Hypothalamus (tissue), 51 donors: ENCODE measurements at regions not wholly inside any gene's neighbourhood (a gene's known extent, or its start where the extent isn't known, plus 50 kb on each side); places are given as distances from the start of the nearest gene placed in this dataset.
"Not testable (repeated sequence)": the region's sequence is repeated elsewhere in the genome, so short reads cannot be mapped to it uniquely, and the experiment has no call there.

Experiments
- DNase-seq, 51 donors: peaks; one replicate each; lab custom pipeline; 2025; lab: John Stamatoyannopoulos, UW

GRCh38 chr11:92588393-92588792, 363.8 kb downstream of the FAT3 start:
- no peak for DNase-seq

GRCh38 chr11:92589512-92589911, 364.9 kb downstream of the FAT3 start:
- no peak for DNase-seq

- no peak for DNase-seq
These were observed 366.9 kb downstream of the FAT3 start for GRCh38 chr11:92591521-92591920.

- no peak for DNase-seq
These were observed 369.6 kb downstream of the FAT3 start for GRCh38 chr11:92594251-92594650.

- DNase-seq: peak in 8 of 51 donors; percentile 4 to 31 (median 17)
These were observed 370.4 kb downstream of the FAT3 start for GRCh38 chr11:92595052-92595451.

- DNase-seq: no peak
These were observed 372.1 kb downstream of the FAT3 start for GRCh38 chr11:92596596-92597317.

GRCh38 chr11:92601048-92601447, 368.4 kb upstream of the MTNR1B start:
- DNase-seq: no peak

- peak in 3 of 51 donors; percentile 6 to 9 (median 7) for DNase-seq
These were observed 363.8 kb upstream of the MTNR1B start for GRCh38 chr11:92605667-92606066.

GRCh38 chr11:92607969-92608722, 361.3 kb upstream of the MTNR1B start:
- no peak for DNase-seq

- no peak for DNase-seq
These were observed 358.3 kb upstream of the MTNR1B start for GRCh38 chr11:92611157-92611556.

- not testable (repeated sequence) for DNase-seq
These were observed 351.4 kb upstream of the MTNR1B start for GRCh38 chr11:92618020-92618419.

- DNase-seq: no peak
These were observed 346.4 kb upstream of the MTNR1B start for GRCh38 chr11:92623055-92623454.

GRCh38 chr11:92625894-92626293, 343.6 kb upstream of the MTNR1B start:
- DNase-seq: no peak

- DNase-seq: no peak
These were observed 342.8 kb upstream of the MTNR1B start for GRCh38 chr11:92626624-92627023.

- DNase-seq: no peak
These were observed 341.7 kb upstream of the MTNR1B start for GRCh38 chr11:92627615-92628256.

GRCh38 chr11:92628401-92629292, 340.8 kb upstream of the MTNR1B start:
- no peak for DNase-seq

- DNase-seq: no peak
These were observed 337.0 kb upstream of the MTNR1B start for GRCh38 chr11:92632495-92632894.

GRCh38 chr11:92633820-92634219, 335.6 kb upstream of the MTNR1B start:
- no peak for DNase-seq

GRCh38 chr11:92636543-92637188, 332.8 kb upstream of the MTNR1B start:
- no peak for DNase-seq

- DNase-seq: no peak
These were observed 330.8 kb upstream of the MTNR1B start for GRCh38 chr11:92638678-92639077.
